Ishikawa (cell line): ENCODE measurements at regions not wholly inside any gene's neighbourhood (a gene's known extent, or its start where the extent isn't known, plus 50 kb on each side); places are given as distances from the start of the nearest gene placed in this dataset.

ENCODE experiments used
- EGR1 ChIP-seq: IDR thresholded peaks from 2 replicates; pipeline ENCODE4 v1.6.1; 2012
- EP300 ChIP-seq: IDR thresholded peaks from 2 replicates; pipeline ENCODE4 v1.6.1; 2012; ENCODE audit warnings: borderline replicate concordance
- MAX ChIP-seq: IDR thresholded peaks from 2 replicates; pipeline ENCODE4 v1.6.1; 2012

- TF ChIP-seq EP300, result no peak
- TF ChIP-seq EGR1, result no peak
- TF ChIP-seq MAX, result no peak
These were observed 246.4 kb upstream of the POU3F1 start for GRCh38 chr1:38292969-38293368.
